KOPT-K1 (cell line): ENCODE measurements at regions not wholly inside any gene's neighbourhood (a gene's known extent, or its start where the extent isn't known, plus 50 kb on each side); places are given as distances from the start of the nearest gene placed in this dataset.

Experiments used
- H3K27ac ChIP-seq: fragments of 200-600 bp; sonication (generic); 2 replicates; pipeline ENCODE4 v1.5.1; 2016; ENCODE audit warnings: antibody characterized with exemption, mild to moderate bottlenecking, low read depth, low read length; ENCODE audit not compliant: poor library complexity, severe bottlenecking
- H3K36me3 ChIP-seq: fragments of 200-600 bp; sonication (generic); 2 replicates; pipeline ENCODE4 v1.5.1; 2017; ENCODE audit warnings: antibody characterized with exemption, mild to moderate bottlenecking, low read length, moderate library complexity; ENCODE audit not compliant: insufficient read depth
- H3K9me3 ChIP-seq: fragments of 200-600 bp; sonication (generic); 2 replicates; pipeline ENCODE4 v1.5.1; 2017; ENCODE audit warnings: antibody characterized with exemption, low read length, mild to moderate bottlenecking; ENCODE audit not compliant: insufficient read depth, poor library complexity, severe bottlenecking

DNA sequence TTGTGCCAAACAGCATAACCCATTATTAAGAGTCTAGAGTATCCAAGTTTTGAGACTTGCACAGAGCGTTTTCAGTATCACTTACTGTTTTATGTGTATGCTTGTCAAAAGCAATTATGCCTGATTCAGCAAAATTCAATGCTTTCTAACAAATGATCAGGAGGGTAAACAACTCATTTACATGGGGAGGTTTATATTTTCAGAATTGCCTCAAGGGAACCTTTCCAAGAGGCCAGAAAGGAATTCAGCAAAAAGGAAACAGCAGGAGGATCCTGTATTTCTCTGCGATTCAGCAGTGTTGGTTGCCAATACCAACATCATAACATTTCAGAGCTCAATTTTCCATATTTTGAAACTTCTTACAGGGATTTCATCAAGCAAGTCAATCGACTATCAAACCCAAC is 69.3 kb upstream of the DAB2 start:
- Histone ChIP-seq H3K9me3 (no peaks in the 10 kb centered on the region), H3K27ac (no peak overlapping the region), H3K36me3 (no peaks in the 10 kb centered on the region)

DNA sequence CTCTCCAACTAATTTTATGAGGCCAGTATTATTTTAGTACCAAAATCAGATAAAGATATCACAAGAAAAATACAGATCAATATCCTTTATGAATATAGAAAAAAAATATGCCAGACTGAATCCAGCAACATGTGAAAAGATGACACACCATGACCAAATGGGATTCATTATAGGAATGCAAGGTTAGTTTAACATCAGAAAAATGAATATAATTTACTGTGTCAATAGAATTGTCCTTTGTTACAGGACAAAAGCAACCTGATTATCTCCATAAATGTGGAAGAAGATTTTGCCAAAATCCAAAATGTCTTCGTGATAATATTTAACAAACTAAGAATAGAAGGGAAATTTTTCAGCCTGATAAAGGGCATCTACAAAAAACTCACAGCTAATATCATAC is 66.4 kb upstream of the DAB2 start:
- Histone ChIP-seq H3K9me3 (no peaks in the 10 kb centered on the region), H3K36me3 (no peaks in the 10 kb centered on the region), H3K27ac (no peak overlapping the region)

DNA sequence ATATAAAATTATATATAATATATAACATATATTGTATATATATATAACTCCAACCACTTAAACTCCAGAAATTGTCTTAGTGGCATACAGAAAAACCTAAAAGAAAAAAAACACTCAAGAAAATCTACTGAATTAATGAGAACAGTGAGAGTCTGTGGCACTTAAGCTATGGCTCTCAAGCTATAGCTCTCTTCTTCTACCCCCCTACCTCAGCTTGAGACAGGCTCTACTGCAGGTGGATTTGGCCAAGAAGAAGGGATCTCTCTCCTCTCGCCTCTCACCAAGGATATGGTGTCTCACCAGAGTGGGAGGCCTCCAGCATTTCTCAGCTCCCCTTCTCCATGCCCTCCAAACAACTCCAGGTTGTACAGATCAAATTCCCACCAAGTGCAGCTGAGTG is 64.5 kb upstream of the DAB2 start:
- H3K9me3 ChIP-seq: no peaks in the 10 kb centered on the region
- H3K36me3 ChIP-seq: no peaks in the 10 kb centered on the region
- H3K27ac ChIP-seq: no peak overlapping the region

DNA sequence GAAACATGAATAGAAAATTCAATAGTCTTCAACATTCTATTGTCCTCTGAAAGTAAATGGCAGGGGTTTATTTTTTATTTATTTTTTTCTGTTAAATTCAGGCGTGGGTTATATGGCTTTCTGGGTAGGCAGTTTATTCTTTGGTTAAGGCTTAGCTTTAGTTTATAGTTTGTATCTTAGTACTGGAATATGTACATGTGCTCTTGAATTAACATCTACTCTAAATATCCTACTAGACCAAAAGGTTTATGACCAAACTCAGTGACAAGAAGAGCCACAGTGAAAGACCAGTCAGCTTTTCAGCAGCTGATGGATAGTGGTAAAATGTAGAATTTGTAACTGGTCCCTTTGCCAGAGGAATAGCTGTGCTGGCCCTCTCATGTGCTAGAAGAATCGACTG is 62.0 kb upstream of the DAB2 start:
- Histone ChIP-seq H3K27ac (no peak overlapping the region), H3K9me3 (no peaks in the 10 kb centered on the region), H3K36me3 (no peaks in the 10 kb centered on the region)

DNA sequence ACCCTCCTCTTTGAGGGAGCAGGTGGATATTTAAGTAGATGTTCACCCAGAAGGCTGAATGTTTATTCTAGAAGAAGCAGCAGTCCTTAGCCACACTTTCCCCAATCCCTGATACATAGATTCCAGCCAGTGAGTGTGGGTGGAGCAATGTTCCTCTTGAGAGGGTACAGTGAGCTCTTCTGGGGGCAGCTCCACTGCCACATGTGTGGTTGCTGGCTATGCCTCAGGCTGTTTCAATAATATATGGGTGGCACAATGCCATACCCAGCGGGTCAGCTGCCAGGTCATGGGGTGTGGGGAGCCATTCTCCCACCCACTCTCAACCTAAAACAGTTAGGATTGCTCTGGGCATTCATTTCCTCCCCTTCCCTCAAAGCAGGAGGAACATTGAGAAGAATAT is 61.6 kb upstream of the DAB2 start:
- Histone ChIP-seq H3K36me3 (no peaks in the 10 kb centered on the region), H3K27ac (no peak overlapping the region)

DNA sequence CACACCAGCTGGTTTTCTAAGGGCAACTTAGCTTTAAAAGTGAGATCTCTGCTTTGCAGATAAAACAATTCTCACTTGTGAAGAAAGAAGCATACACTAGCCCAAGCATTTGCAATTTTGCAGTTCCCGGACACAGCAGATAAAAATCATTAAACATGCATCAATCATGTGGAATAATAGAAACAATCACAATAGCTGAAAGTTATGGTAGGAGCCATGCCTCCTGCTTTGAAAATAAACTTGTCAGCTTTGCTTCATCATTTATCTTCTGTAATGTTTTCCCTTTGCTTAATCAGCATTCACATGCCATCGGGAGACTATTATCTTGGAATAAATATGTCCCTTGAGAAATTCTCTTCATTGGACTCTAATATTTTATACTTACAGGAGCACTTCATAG is 60.3 kb upstream of the DAB2 start:
- Histone ChIP-seq H3K9me3 (no peaks in the 10 kb centered on the region), H3K36me3 (no peaks in the 10 kb centered on the region), H3K27ac (no peak overlapping the region)

More for the DNA sequence above, 61.6 kb upstream of the DAB2 start:
- no peaks in the 10 kb centered on the region for H3K9me3 ChIP-seq

DNA sequence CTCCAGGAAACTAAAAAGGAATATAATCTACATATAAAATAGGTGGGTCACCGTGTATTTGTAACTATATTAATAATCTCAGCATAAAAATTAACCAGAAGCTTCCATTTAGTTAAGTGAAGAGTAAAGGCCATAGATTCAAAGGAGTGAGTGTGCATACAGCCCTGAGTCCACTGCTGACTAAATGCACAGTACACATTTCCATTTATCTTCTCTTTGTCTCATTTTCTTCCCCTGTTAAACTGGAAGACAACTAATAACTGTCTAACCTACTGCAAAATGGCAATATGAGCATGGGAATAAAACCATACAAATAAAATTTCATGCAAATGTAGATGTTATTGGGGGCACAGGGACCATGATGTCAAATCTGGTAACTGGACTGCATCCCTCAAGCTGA is 59.9 kb upstream of the DAB2 start:
- Histone ChIP-seq H3K27ac (no peak overlapping the region), H3K9me3 (no peaks in the 10 kb centered on the region)

DNA sequence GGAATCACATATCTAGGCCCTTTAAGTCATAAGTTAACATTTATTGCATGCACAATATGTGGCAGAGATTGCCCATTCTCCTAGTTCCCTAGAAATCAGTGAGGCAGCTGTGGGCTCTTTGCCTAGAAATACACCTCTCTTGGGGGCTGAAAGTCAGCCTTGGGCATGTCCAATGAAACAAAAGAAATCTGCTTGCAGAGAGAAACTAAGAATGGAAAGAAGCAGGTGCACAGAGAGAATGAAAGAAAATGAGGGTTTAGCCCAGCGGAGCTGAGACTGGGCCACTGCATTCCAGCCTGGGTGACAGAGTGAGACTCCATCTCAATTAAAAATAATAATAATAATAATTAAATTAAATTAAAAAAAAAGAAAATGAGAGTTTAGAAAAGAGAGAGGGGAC is 57.3 kb upstream of the DAB2 start:
- Histone ChIP-seq H3K9me3 (no peaks in the 10 kb centered on the region), H3K36me3 (no peaks in the 10 kb centered on the region), H3K27ac (no peak overlapping the region)

More for the DNA sequence above, 59.9 kb upstream of the DAB2 start:
- H3K36me3 ChIP-seq: no peaks in the 10 kb centered on the region

DNA sequence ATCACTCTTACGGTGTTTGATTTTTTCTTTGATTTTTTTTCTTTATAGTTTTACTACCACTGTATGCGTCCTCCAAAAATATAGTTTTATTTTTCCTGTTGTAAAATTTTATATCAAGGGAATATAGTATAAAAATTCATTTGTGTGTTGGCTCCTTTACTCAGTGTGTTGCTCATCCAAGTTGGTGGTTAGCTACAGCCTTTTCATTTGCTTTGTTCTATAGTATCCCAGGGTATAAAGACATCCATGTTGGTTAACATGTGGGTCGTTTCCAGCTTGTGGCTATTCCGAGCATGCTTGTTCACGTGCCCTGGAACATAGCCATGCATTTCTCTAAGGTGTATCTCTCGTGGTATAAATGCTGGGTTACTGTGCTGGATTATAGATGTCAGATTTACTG is 54.8 kb upstream of the DAB2 start:
- H3K27ac ChIP-seq: no peak overlapping the region
- H3K9me3 ChIP-seq: no peaks in the 10 kb centered on the region
- H3K36me3 ChIP-seq: no peaks in the 10 kb centered on the region

DNA sequence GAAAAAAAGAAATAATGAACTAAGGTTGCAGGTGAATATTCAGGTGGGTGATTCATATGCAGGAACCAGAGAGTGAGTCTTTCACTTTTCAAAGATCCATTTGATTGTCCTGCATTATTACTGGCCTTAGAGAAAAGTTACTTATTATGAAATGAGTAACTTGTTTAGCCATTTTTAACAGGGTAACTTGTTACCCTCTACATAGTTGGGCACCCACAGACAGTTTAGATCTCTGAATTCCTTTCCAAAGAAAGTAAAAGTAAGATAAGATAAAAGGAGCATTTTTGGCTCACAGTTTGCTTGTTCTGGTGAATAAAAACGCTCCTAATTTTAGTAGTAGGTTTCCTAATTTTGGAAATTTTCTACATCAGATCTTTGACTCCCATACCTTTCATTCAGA is 54.1 kb upstream of the DAB2 start:
- Histone ChIP-seq H3K27ac (no peak overlapping the region), H3K36me3 (no peaks in the 10 kb centered on the region), H3K9me3 (no peaks in the 10 kb centered on the region)

DNA sequence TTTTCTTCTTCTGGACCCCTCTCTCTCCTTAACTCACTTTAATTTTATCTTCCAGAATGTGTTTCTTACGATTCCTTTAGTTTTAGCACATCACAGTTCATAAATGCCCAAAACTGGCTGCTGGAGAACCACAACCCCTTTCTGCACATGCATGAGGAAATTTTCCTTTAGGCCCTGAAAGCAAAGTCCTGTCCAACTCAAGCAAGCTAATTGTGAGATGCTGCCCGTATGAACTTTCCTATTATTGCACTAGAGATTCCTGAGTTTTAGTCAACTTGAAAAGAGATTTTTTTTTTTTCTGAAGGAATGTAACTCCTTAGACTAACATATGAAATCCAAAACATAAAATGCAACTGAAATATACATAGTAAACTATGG is 52.1 kb upstream of the DAB2 start:
- H3K9me3 ChIP-seq: no peaks in the 10 kb centered on the region
- H3K27ac ChIP-seq: no peak overlapping the region
- no peaks in the 10 kb centered on the region for H3K36me3 ChIP-seq

DNA sequence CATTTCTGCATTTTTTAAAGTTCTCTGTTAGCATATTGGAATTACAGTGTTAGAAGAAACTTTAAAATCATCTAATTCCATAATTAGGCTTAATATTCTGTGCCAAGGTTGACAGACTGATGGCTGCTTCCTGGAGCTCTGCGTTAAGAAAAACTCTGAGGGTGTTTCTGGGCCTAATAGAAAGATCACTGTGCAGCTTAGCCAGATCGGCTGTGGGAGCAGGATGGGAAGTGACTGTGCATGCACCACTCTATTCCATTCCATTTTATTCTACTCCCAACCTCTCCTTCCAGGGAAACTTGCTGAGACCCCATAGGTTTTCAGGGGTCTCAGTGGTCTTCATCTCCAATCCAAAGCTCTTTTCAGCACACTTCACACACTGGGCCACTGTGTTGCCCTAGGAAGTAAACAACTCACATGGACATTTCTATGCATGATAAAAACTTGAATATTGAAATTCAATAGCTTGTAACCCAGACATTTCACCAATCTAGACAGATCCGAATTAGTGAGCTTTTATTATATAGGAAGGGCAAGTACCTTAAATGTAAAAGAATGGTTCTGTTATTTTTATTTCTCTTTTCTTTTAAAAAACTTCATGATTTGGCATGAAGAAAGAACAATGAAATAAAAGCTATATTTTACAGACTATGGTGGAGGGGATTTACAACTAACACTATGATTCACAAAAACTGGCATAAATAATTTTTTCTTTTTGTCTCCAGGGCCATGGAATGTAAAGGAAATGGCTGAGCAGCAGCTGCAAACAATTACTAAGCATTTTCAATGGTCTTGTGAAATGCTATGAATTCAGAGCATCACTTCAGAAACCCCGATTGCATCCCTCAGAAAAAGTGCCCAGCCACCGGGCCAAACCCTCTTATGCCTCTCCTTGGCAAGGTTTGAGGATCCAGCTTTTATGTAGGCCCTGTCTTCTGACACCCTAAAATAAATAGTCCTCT is 51.4 kb upstream of the DAB2 start:
- H3K27ac ChIP-seq: no peak overlapping the region
- H3K36me3 ChIP-seq: no peaks in the 10 kb centered on the region
- H3K9me3 ChIP-seq: no peaks in the 10 kb centered on the region

DNA sequence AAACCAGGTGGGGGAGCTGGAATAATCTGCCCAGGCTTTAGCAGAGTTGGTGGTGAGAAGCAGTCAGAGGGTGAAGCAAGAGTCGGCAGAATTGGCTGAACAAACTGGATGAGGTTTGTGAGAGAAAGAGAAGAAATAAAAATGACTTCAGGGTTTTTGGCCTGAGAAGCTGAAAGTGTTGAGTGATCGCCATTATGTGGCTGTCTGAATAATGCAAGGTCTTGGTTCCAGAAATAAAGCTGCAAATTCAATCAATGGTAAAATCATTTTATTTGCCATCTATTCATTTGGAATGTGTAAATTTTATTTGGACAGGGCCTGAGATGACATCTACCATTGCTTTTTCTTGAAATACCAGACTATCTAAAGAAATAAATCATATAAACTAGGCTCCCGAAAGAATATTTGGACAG is 50.4 kb upstream of the DAB2 start:
- Histone ChIP-seq H3K36me3 (no peaks in the 10 kb centered on the region), H3K9me3 (no peaks in the 10 kb centered on the region), H3K27ac (no peak overlapping the region)
